GM18508 (cell line): ENCODE measurements at regions not wholly inside any gene's neighbourhood (a gene's known extent, or its start where the extent isn't known, plus 50 kb on each side); places are given as distances from the start of the nearest gene placed in this dataset.

ENCODE experiments used
- ATAC-seq: cut with Tn5 transposase; IDR thresholded peaks from one replicate; pipeline ENCODE4 v1.9.1; 2021; ENCODE audit warnings: moderate number of reproducible peaks; ENCODE audit not compliant: insufficient read depth, unreplicated experiment

GRCh38 chr18:67926929-67927864 lies 410.7 kb upstream of the DSEL start:
- no peak for ATAC-seq

- ATAC-seq, result no peak
These were observed 408.1 kb upstream of the DSEL start for GRCh38 chr18:67924656-67925055.

GRCh38 chr18:67919316-67919715 lies 402.8 kb upstream of the DSEL start:
- no peak for ATAC-seq

GRCh38 chr18:67916097-67916496 lies 399.6 kb upstream of the DSEL start:
- ATAC-seq, result no peak

- ATAC-seq, result no peak
These were observed 396.5 kb upstream of the DSEL start for GRCh38 chr18:67913040-67913439.

- no peak for ATAC-seq
These were observed 385.1 kb upstream of the DSEL start for GRCh38 chr18:67901573-67901972.

- ATAC-seq, result no peak
These were observed 379.9 kb upstream of the DSEL start for GRCh38 chr18:67896451-67896850.

GRCh38 chr18:67893916-67894315 lies 377.4 kb upstream of the DSEL start:
- ATAC-seq, result no peak

- no peak for ATAC-seq
These were observed 360.4 kb upstream of the DSEL start for GRCh38 chr18:67876871-67877270.

- no peak for ATAC-seq
These were observed 359.4 kb upstream of the DSEL start for GRCh38 chr18:67875944-67876343.

GRCh38 chr18:67875060-67875459 lies 358.5 kb upstream of the DSEL start:
- ATAC-seq, result no peak

GRCh38 chr18:67865400-67865799 lies 348.9 kb upstream of the DSEL start:
- no peak for ATAC-seq

GRCh38 chr18:67864677-67865340 lies 348.3 kb upstream of the DSEL start:
- ATAC-seq, result no peak

GRCh38 chr18:67862069-67862468 lies 345.5 kb upstream of the DSEL start:
- ATAC-seq, result no peak

- ATAC-seq, result no peak
These were observed 337.8 kb upstream of the DSEL start for GRCh38 chr18:67854340-67854739.

- no peak for ATAC-seq
These were observed 330.0 kb upstream of the DSEL start for GRCh38 chr18:67846422-67847098.

GRCh38 chr18:67845035-67845434 lies 328.5 kb upstream of the DSEL start:
- ATAC-seq, result no peak

- ATAC-seq, result no peak
These were observed 323.9 kb upstream of the DSEL start for GRCh38 chr18:67840379-67840778.

GRCh38 chr18:67818432-67818831 lies 301.9 kb upstream of the DSEL start:
- ATAC-seq, result no peak

- no peak for ATAC-seq
These were observed 298.8 kb upstream of the DSEL start for GRCh38 chr18:67815280-67815679.

- ATAC-seq, result no peak
These were observed 297.0 kb upstream of the DSEL start for GRCh38 chr18:67813380-67814028.
